ENCODE measurements at regions not wholly inside any gene's neighbourhood (a gene's known extent, or its start where the extent isn't known, plus 50 kb on each side); places are given as distances from the start of the nearest gene placed in this dataset.

GRCh38 chr15:66844747-66845145 lies 142.7 kb downstream of the SMAD6 start:
- H4K20me1 ChIP-seq (replicated peaks; ENCODE audit: insufficient read depth): no peaks in the 10 kb centered on the region
- no peaks in the 10 kb centered on the region for H3K9me3 Mint-ChIP-seq
- no peak overlapping the region for H3K27ac Mint-ChIP-seq
- no peaks in the 10 kb centered on the region for H3K36me3 ChIP-seq (ENCODE audit: insufficient read depth)
- H3K4me1 ChIP-seq (ENCODE audit: insufficient read depth): peaks cover 5% of the 10 kb centered on the region
- H2AFZ ChIP-seq: no peak overlapping the region
- peaks cover 39% of the 10 kb centered on the region for H3K27me3 Mint-ChIP-seq (ENCODE audit: insufficient read depth, low read depth, poor library complexity)
- no peak overlapping the region for H3K4me2 ChIP-seq
- TF ChIP-seq ZNF114 (CRISPR knock-in tag; IDR thresholded peaks at IDR 0.05): no peak
- no peak for TF ChIP-seq CTCF (conservative IDR thresholded peaks at IDR 0.05; ENCODE audit: low read depth in 2 of 2)
- no peak for TF ChIP-seq JUNB (IDR thresholded peaks at IDR 0.05; ENCODE audit: unreplicated experiment)
- no peak for TF ChIP-seq REST (IDR thresholded peaks at IDR 0.05; ENCODE audit: unreplicated experiment)
- no peak for TF ChIP-seq EZH2phosphoT487 (IDR thresholded peaks at IDR 0.05; ENCODE audit: unreplicated experiment)
- TF ChIP-seq EZH2 (IDR thresholded peaks at IDR 0.05; ENCODE audit: low read depth, unreplicated experiment): no peak
- no peak for TF ChIP-seq NANOG (IDR thresholded peaks at IDR 0.05; ENCODE audit: borderline replicate concordance)
- TF ChIP-seq ZNF462 (CRISPR knock-in tag; IDR thresholded peaks at IDR 0.05): no peak
- TF ChIP-seq ZNF331 (CRISPR knock-in tag; IDR thresholded peaks at IDR 0.05; ENCODE audit: low read depth): no peak
- TF ChIP-seq STAT1 (IDR thresholded peaks at IDR 0.05; ENCODE audit: unreplicated experiment): no peak
- DNase-seq (ENCODE audit: low spot score) (no peak), ATAC-seq (no peak)
- H3K4me1 Mint-ChIP-seq: peaks cover 5% of the 10 kb centered on the region
- H3K9me2 ChIP-seq (ENCODE audit: insufficient read depth): no peaks in the 10 kb centered on the region
- no peak overlapping the region for H3K27ac ChIP-seq (ENCODE audit: low read depth)
- no peak overlapping the region for H3K4me3 Mint-ChIP-seq
- no peak overlapping the region for H3K4me3 ChIP-seq
- H3K27me3 ChIP-seq (ENCODE audit: insufficient read depth): peaks cover 43% of the 10 kb centered on the region
- peaks cover 13% of the 10 kb centered on the region; the same call in 1 of the 2 replicates for H3F3A ChIP-seq (replicated peaks; ENCODE audit: low read depth)
- H3K36me3 Mint-ChIP-seq (ENCODE audit: low read depth): no peaks in the 10 kb centered on the region
- H3K79me2 ChIP-seq (replicated peaks; ENCODE audit: insufficient read depth): no peaks in the 10 kb centered on the region

All from GM23338 (cell line).